Endothelial cell of hepatic sinusoid (primary cell): ENCODE measurements at regions not wholly inside any gene's neighbourhood (a gene's known extent, or its start where the extent isn't known, plus 50 kb on each side); places are given as distances from the start of the nearest gene placed in this dataset.

Experiments used
- in situ Hi-C: cut with HindIII; loops from 2 replicates; pipeline ENCODE4 v1.10.0; 2017; ENCODE audit warnings: low sequenced_read_pairs

GRCh38 chr3:79928687-79929408, 161.1 kb upstream of the ROBO1 start:
- in situ Hi-C loops, result no loop called here

- in situ Hi-C loops, result no loop called here
Observed at GRCh38 chr3:79926522-79926921, 158.7 kb upstream of the ROBO1 start.

GRCh38 chr3:79922633-79923032, 154.8 kb upstream of the ROBO1 start:
- in situ Hi-C loops, result no loop called here

- in situ Hi-C loops, result no loop called here
Observed at GRCh38 chr3:79917561-79917960, 149.8 kb upstream of the ROBO1 start.

GRCh38 chr3:79910337-79910736, 142.5 kb upstream of the ROBO1 start:
- in situ Hi-C loops, result no loop called here

- in situ Hi-C loops, result no loop called here
Observed at GRCh38 chr3:79906106-79906505, 138.3 kb upstream of the ROBO1 start.

GRCh38 chr3:79902151-79902550, 134.4 kb upstream of the ROBO1 start:
- in situ Hi-C loops, result no loop called here

GRCh38 chr3:79898907-79899306, 131.1 kb upstream of the ROBO1 start:
- in situ Hi-C loops, result no loop called here

- in situ Hi-C loops, result no loop called here
Observed at GRCh38 chr3:79896086-79896485, 128.3 kb upstream of the ROBO1 start.

GRCh38 chr3:79887213-79887612, 119.4 kb upstream of the ROBO1 start:
- in situ Hi-C loops, result no loop called here

GRCh38 chr3:79886204-79886603, 118.4 kb upstream of the ROBO1 start:
- in situ Hi-C loops, result no loop called here

- in situ Hi-C loops, result no loop called here
Observed at GRCh38 chr3:79885407-79885806, 117.6 kb upstream of the ROBO1 start.

- in situ Hi-C loops, result no loop called here
Observed at GRCh38 chr3:79884354-79884753, 116.6 kb upstream of the ROBO1 start.

- in situ Hi-C loops, result no loop called here
Observed at GRCh38 chr3:79881431-79881830, 113.6 kb upstream of the ROBO1 start.

GRCh38 chr3:79878708-79879107, 110.9 kb upstream of the ROBO1 start:
- in situ Hi-C loops, result no loop called here

- in situ Hi-C loops, result no loop called here
Observed at GRCh38 chr3:79874646-79875045, 106.8 kb upstream of the ROBO1 start.

GRCh38 chr3:79872483-79872882, 104.7 kb upstream of the ROBO1 start:
- in situ Hi-C loops, result no loop called here

GRCh38 chr3:79871656-79872055, 103.9 kb upstream of the ROBO1 start:
- in situ Hi-C loops, result no loop called here

GRCh38 chr3:79870313-79870620, 102.5 kb upstream of the ROBO1 start:
- in situ Hi-C loops, result no loop called here

- in situ Hi-C loops, result no loop called here
Observed at GRCh38 chr3:79869461-79870312, 101.9 kb upstream of the ROBO1 start.

GRCh38 chr3:79866162-79866561, 98.4 kb upstream of the ROBO1 start:
- in situ Hi-C loops, result no loop called here

- in situ Hi-C loops, result no loop called here
Observed at GRCh38 chr3:79864077-79864476, 96.3 kb upstream of the ROBO1 start.
